ENCODE measurements at regions not wholly inside any gene's neighbourhood (a gene's known extent, or its start where the extent isn't known, plus 50 kb on each side); places are given as distances from the start of the nearest gene placed in this dataset.

DNA sequence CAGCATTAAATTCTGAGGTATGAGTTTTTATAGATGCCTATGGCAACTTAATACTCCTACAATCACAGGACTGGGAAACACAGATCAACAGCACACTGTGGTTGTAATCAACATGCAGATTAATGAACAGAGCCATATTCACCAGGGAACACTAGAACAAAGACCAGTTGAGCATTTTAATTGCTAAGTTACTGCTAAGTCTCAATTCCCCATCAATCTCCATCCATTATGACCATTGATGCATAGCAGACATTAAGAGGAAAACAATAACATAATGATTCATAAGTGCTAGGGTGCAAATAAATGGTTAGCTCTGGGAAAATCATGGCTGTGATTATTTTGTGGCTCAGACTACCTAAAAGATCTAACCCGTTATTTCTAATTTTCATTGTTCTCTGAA is 505.6 kb downstream of the TRHDE start:
- TF ChIP-seq CTCF (IDR thresholded peaks at IDR 0.05; ENCODE audit: low read depth, low read length, missing input control) (no peak), GABPA (IDR thresholded peaks at IDR 0.05 in 1 of 2, conservative IDR thresholded peaks at IDR 0.05 in 1 of 2) (no peak), TAF1 (conservative IDR thresholded peaks at IDR 0.05) (no peak), JUND (IDR thresholded peaks at IDR 0.05) (no peak), RAD21 (IDR thresholded peaks at IDR 0.05) (no peak), SP1 (IDR thresholded peaks at IDR 0.05) (no peak), FOXA1 (IDR thresholded peaks at IDR 0.05) (no peak), RXRA (IDR thresholded peaks at IDR 0.05) (no peak), EGR1 (IDR thresholded peaks at IDR 0.05; ENCODE audit: low read depth in 2 of 2) (no peak)
- TF ChIP-seq, protein P1, sequence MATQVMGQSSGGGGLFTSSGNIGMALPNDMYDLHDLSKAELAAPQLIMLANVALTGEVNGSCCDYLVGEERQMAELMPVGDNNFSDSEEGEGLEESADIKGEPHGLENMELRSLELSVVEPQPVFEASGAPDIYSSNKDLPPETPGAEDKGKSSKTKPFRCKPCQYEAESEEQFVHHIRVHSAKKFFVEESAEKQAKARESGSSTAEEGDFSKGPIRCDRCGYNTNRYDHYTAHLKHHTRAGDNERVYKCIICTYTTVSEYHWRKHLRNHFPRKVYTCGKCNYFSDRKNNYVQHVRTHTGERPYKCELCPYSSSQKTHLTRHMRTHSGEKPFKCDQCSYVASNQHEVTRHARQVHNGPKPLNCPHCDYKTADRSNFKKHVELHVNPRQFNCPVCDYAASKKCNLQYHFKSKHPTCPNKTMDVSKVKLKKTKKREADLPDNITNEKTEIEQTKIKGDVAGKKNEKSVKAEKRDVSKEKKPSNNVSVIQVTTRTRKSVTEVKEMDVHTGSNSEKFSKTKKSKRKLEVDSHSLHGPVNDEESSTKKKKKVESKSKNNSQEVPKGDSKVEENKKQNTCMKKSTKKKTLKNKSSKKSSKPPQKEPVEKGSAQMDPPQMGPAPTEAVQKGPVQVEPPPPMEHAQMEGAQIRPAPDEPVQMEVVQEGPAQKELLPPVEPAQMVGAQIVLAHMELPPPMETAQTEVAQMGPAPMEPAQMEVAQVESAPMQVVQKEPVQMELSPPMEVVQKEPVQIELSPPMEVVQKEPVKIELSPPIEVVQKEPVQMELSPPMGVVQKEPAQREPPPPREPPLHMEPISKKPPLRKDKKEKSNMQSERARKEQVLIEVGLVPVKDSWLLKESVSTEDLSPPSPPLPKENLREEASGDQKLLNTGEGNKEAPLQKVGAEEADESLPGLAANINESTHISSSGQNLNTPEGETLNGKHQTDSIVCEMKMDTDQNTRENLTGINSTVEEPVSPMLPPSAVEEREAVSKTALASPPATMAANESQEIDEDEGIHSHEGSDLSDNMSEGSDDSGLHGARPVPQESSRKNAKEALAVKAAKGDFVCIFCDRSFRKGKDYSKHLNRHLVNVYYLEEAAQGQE (IDR thresholded peaks at IDR 0.05): no peak
- TF ChIP-seq, protein P2, sequence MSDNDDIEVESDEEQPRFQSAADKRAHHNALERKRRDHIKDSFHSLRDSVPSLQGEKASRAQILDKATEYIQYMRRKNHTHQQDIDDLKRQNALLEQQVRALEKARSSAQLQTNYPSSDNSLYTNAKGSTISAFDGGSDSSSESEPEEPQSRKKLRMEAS (IDR thresholded peaks at IDR 0.05): no peak
- TF ChIP-seq, protein P3, sequence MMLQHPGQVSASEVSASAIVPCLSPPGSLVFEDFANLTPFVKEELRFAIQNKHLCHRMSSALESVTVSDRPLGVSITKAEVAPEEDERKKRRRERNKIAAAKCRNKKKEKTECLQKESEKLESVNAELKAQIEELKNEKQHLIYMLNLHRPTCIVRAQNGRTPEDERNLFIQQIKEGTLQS (IDR thresholded peaks at IDR 0.05): no peak
